Left ventricle myocardium inferior (tissue), 1 donor: ENCODE measurements at regions not wholly inside any gene's neighbourhood (a gene's known extent, or its start where the extent isn't known, plus 50 kb on each side); places are given as distances from the start of the nearest gene placed in this dataset.

Experiments
- DNase-seq: peaks from one replicate; pipeline ENCODE4 v3.0.0-alpha.2; 2020
- H3K27ac ChIP-seq: fragments of 200-600 bp; replicated peaks from 2 replicates; pipeline ENCODE4 v1.8.0; 2021
- H3K27me3 ChIP-seq: fragments of 200-600 bp; 2 replicates; pipeline ENCODE4 v1.8.0; 2021; ENCODE audit warnings: low read depth
- H3K36me3 ChIP-seq: fragments of 200-600 bp; 2 replicates; pipeline ENCODE4 v1.8.0; 2021
- H3K4me1 ChIP-seq: fragments of 200-600 bp; 2 replicates; pipeline ENCODE4 v1.8.0; 2021
- H3K4me3 ChIP-seq: fragments of 200-600 bp; 2 replicates; pipeline ENCODE4 v1.8.0; 2021; ENCODE audit warnings: mild to moderate bottlenecking, moderate library complexity
- H3K9me3 ChIP-seq: fragments of 200-600 bp; replicated peaks from 2 replicates; pipeline ENCODE4 v1.8.0; 2021
- CTCF ChIP-seq: fragments of 200-600 bp; IDR thresholded peaks from 2 replicates; pipeline ENCODE4 v1.8.0; 2021; ENCODE audit warnings: antibody characterized with exemption, mild to moderate bottlenecking, borderline replicate concordance
- intact Hi-C: fragments of 100-400 bp; cut with micrococcal nuclease; formaldehyde crosslinking; loops from one replicate; pipeline ENCODE4 v1.11.0; 2022
- donor health status: DM: no; HTN: yes; CAD: no; lungs with severe emphysema.

GRCh38 chr4:156497486-156497885 is 474.1 kb downstream of the PDGFC start:
- TF ChIP-seq CTCF: no peak
- no peaks in the 10 kb centered on the region for H3K36me3 ChIP-seq
- DNase-seq: no peak
- no peaks in the 10 kb centered on the region for H3K9me3 ChIP-seq
- intact Hi-C loops: no loop called here
- no peaks in the 10 kb centered on the region for H3K4me1 ChIP-seq
- no peaks in the 10 kb centered on the region for H3K27me3 ChIP-seq
- no peak overlapping the region for H3K4me3 ChIP-seq
- no peak overlapping the region for H3K27ac ChIP-seq

GRCh38 chr4:156496797-156497196 is 474.8 kb downstream of the PDGFC start:
- no peak overlapping the region for H3K27ac ChIP-seq
- no peaks in the 10 kb centered on the region for H3K36me3 ChIP-seq
- H3K27me3 ChIP-seq: no peaks in the 10 kb centered on the region
- H3K4me1 ChIP-seq: no peaks in the 10 kb centered on the region
- no peaks in the 10 kb centered on the region for H3K9me3 ChIP-seq
- no peak for DNase-seq
- TF ChIP-seq CTCF: no peak
- no peak overlapping the region for H3K4me3 ChIP-seq
- intact Hi-C loops: no loop called here

- Histone ChIP-seq H3K27ac (no peak overlapping the region), H3K36me3 (no peaks in the 10 kb centered on the region), H3K4me3 (no peak overlapping the region), H3K27me3 (no peaks in the 10 kb centered on the region), H3K4me1 (no peaks in the 10 kb centered on the region), H3K9me3 (no peaks in the 10 kb centered on the region)
- DNase-seq: no peak
- no peak for TF ChIP-seq CTCF
- intact Hi-C loops: no loop called here
Observed at GRCh38 chr4:156495836-156496235, 475.8 kb downstream of the PDGFC start.

- H3K36me3 ChIP-seq: no peaks in the 10 kb centered on the region
- intact Hi-C loops: no loop called here
- no peaks in the 10 kb centered on the region for H3K9me3 ChIP-seq
- no peak for TF ChIP-seq CTCF
- no peak for DNase-seq
- no peaks in the 10 kb centered on the region for H3K4me1 ChIP-seq
- H3K4me3 ChIP-seq: no peak overlapping the region
- no peak overlapping the region for H3K27ac ChIP-seq
- no peaks in the 10 kb centered on the region for H3K27me3 ChIP-seq
Observed at GRCh38 chr4:156495091-156495490, 476.5 kb downstream of the PDGFC start.

GRCh38 chr4:156493858-156494257 is 477.7 kb downstream of the PDGFC start:
- no peak for TF ChIP-seq CTCF
- H3K27me3 ChIP-seq: no peaks in the 10 kb centered on the region
- no peak overlapping the region for H3K27ac ChIP-seq
- no peak overlapping the region for H3K4me3 ChIP-seq
- DNase-seq: no peak
- H3K36me3 ChIP-seq: no peaks in the 10 kb centered on the region
- H3K4me1 ChIP-seq: no peaks in the 10 kb centered on the region
- H3K9me3 ChIP-seq: no peaks in the 10 kb centered on the region
- intact Hi-C loops: no loop called here

GRCh38 chr4:156487107-156487506 is 484.5 kb downstream of the PDGFC start:
- Histone ChIP-seq H3K27me3 (no peaks in the 10 kb centered on the region), H3K27ac (no peak overlapping the region), H3K9me3 (peaks cover 5% of the 10 kb centered on the region), H3K36me3 (no peaks in the 10 kb centered on the region), H3K4me1 (no peaks in the 10 kb centered on the region), H3K4me3 (no peak overlapping the region)
- intact Hi-C loops: no loop called here
- no peak for DNase-seq
- TF ChIP-seq CTCF: no peak
